ENCODE measurements at regions not wholly inside any gene's neighbourhood (a gene's known extent, or its start where the extent isn't known, plus 50 kb on each side); places are given as distances from the start of the nearest gene placed in this dataset.
"Not testable (repeated sequence)": the region's sequence is repeated elsewhere in the genome, so short reads cannot be mapped to it uniquely, and the experiment has no call there.

DNA sequence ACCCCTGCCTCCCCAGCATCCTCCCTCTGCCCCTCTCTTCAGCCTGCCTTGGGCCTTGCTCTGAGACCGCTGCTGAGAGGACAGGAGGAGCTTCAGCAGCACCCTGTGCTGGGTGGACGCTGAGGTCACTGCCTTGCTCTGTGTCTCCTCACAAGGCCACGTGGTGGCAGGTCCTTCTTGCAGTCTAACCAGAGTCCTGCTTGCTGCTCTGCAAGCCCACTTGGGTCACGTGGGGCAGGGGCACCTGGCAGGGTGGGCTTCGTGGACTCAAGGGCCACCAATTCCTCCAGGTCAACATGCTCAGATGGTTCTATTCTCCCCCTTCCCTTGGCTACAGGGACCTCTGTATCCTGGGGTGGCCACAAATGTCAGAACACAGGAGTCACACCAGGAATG is 235.0 kb downstream of the TMEM121 start:
- H2AK5ac ChIP-seq (ENCODE audit: low read depth, low read length); H4K8ac ChIP-seq (ENCODE audit: extremely low read depth, insufficient read depth, low read length); H3K27ac ChIP-seq (ENCODE audit: low read depth, low read length); H2BK120ac ChIP-seq (replicated peaks; ENCODE audit: low read depth, low read length); H2AFZ ChIP-seq (ENCODE audit: low read length); H2BK12ac ChIP-seq (ENCODE audit: low read depth, low read length); DNase-seq (ENCODE audit: low read depth in 1 of 2, low spot score in 2 of 2); H3K4me3 ChIP-seq (ENCODE audit: extremely low read depth in 1 of 4, insufficient read depth in 2 of 4, low read depth in 3 of 4, low read length in 4 of 4); H3K4me2 ChIP-seq (ENCODE audit: insufficient read depth in 1 of 2, low read depth in 2 of 2, low read length in 2 of 2); H3K27me3 ChIP-seq (replicated peaks in 1 of 4; ENCODE audit: control insufficient read depth in 3 of 4, extremely low read depth in 1 of 4, insufficient read depth in 3 of 4, low read length in 3 of 4); H2BK15ac ChIP-seq (ENCODE audit: low read length); H3K4me1 ChIP-seq (replicated peaks in 1 of 4; ENCODE audit: control insufficient read depth in 3 of 4, insufficient read depth in 4 of 4, low read length in 3 of 4); H3K14ac ChIP-seq (ENCODE audit: insufficient read length); H3K79me1 ChIP-seq (ENCODE audit: low read depth, low read length); H2BK5ac ChIP-seq (ENCODE audit: low read depth, low read length); FAIRE-seq; H3K18ac ChIP-seq (ENCODE audit: extremely low read depth, low read length); H3K36me3 ChIP-seq (ENCODE audit: control insufficient read depth in 2 of 4, insufficient read depth in 4 of 4, low read length in 3 of 4); H3K79me2 ChIP-seq (ENCODE audit: control insufficient read depth in 1 of 2, insufficient read depth in 2 of 2, low read length in 2 of 2); H3K4ac ChIP-seq (replicated peaks; ENCODE audit: insufficient read length, low read depth, low read length); H3K56ac ChIP-seq (replicated peaks; ENCODE audit: insufficient read length, low read depth, low read length); H4K91ac ChIP-seq (replicated peaks; ENCODE audit: insufficient read length, low read length); CTCF ChIA-PET (ENCODE audit: partially characterized antibody); POLR2A ChIA-PET (ENCODE audit: partially characterized antibody); H2BK20ac ChIP-seq (ENCODE audit: low read length); H4K20me1 ChIP-seq (replicated peaks in 1 of 2; ENCODE audit: control insufficient read depth in 1 of 2, insufficient read depth in 2 of 2, low read length in 2 of 2); H4K5ac ChIP-seq (ENCODE audit: insufficient read length, low read depth, low read length); H3K23me2 ChIP-seq (ENCODE audit: low read depth, low read length); H3K9ac ChIP-seq (replicated peaks in 1 of 4; ENCODE audit: extremely low read depth in 1 of 4, low read depth in 3 of 4, low read length in 3 of 4); H3K23ac ChIP-seq (ENCODE audit: insufficient read length): not testable (repeated sequence)
- WGBS, 2 experiments (ENCODE audit: extremely low coverage in 1 of 2, insufficient coverage in 1 of 2, insufficient read length in 1 of 2, insufficient replicate concordance in 2 of 2, low coverage in 1 of 2, low lambda C conversion rate in 2 of 2, missing lambda C conversion rate in 1 of 2): 66% methylated on average over 5 of the region's 5 CpGs; no CpG with 5 or more reads in 1 of the 2 experiments
- H3K9me3 ChIP-seq (ENCODE audit: insufficient read depth in 2 of 2, low read depth in 1 of 2, low read length in 1 of 2): peaks cover 22 to 48% of the 10 kb centered on the region in 2 experiments

Data from H1 (cell line).